Tibial artery (tissue), 4 donors: ENCODE measurements at regions not wholly inside any gene's neighbourhood (a gene's known extent, or its start where the extent isn't known, plus 50 kb on each side); places are given as distances from the start of the nearest gene placed in this dataset.

Experiments
- DNase-seq, 2 donors: peaks; one replicate each; pipeline ENCODE4 v3.0.0-alpha.2; 2019
- H3K27ac ChIP-seq, 2 donors: fragments of 200-600 bp; sonication (generic) in 1 of 2; 1 replicate in 1 of 2; 2 replicates in 1 of 2; pipeline ENCODE4 v1.5.1; 2018 to 2019; ENCODE audit warnings: mild to moderate bottlenecking in 1 of 2
- H3K27me3 ChIP-seq, 2 donors: fragments of 200-600 bp; sonication (generic) in 1 of 2; one replicate each; pipeline versions ENCODE4 v1.5.1 to v1.6.0; 2016 to 2019
- H3K36me3 ChIP-seq, 3 donors: fragments of 200-600 bp; sonication (generic) in 2 of 3; one replicate each; pipeline ENCODE4 v1.5.1; 2016 to 2019; ENCODE audit warnings: mild to moderate bottlenecking in 2 of 3
- H3K4me1 ChIP-seq, 4 donors: fragments of 200-600 bp; sonication (generic) in 2 of 4; 1 replicate in 3 of 4; 2 replicates in 1 of 4; pipeline ENCODE4 v1.5.1; 2016 to 2019
- H3K4me3 ChIP-seq, 2 donors: fragments of 200-600 bp; sonication (generic) in 1 of 2; 1 replicate in 1 of 2; 2 replicates in 1 of 2; pipeline ENCODE4 v1.5.1; 2018 to 2019; ENCODE audit warnings: mild to moderate bottlenecking in 2 of 2
- H3K9me3 ChIP-seq, 3 donors: fragments of 200-600 bp; sonication (generic) in 1 of 3; one replicate each; pipeline ENCODE4 v1.5.1; 2016 to 2019
- intact Hi-C: fragments of 100-400 bp; cut with DNase I; formaldehyde crosslinking; loops from one replicate; pipeline ENCODE4 v1.15.0; 2023; ENCODE audit warnings: low total_unique reads
- TF ChIP-seq, protein P1 (sequence below), 2 experiments: fragments of 200-600 bp in 1 of 2; fragments of 450-650 bp in 1 of 2; IDR thresholded peaks; one replicate each; pipeline ENCODE4 v1.5.1; 2017 to 2019; ENCODE audit warnings: antibody characterized with exemption in 2 of 2, mild to moderate bottlenecking in 1 of 2, moderate library complexity in 1 of 2

DNA sequence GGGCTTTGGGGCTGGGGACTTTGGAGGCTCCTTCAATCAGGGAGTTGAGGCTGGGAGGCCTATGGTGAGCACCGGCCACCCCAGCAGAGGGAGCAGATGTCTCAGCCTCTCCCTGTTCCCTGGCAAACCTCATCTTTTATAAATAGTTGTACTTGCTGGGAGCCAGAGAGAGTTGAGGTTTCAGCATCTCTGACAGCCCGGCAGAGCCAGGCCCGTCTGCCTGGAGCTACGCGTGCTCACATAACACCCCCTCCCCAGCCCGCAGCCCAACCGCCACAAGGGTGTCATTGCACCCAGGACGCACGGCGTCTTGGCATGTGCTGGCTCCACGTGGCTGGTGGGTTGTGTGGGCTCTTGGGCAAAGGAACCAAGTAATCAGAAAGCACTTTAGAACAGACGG, 127.1 kb downstream of the CHST1 start:
- DNase-seq: no peak
- Histone ChIP-seq H3K4me1 (no peaks in the 10 kb centered on the region), H3K27ac (no peak overlapping the region), H3K27me3 (peaks cover 0 to 24% of the 10 kb centered on the region in 2 donors), H3K4me3 (no peak overlapping the region), H3K9me3 (no peaks in the 10 kb centered on the region), H3K36me3 (no peaks in the 10 kb centered on the region)
- intact Hi-C loops: no loop called here
- TF ChIP-seq, protein P1, sequence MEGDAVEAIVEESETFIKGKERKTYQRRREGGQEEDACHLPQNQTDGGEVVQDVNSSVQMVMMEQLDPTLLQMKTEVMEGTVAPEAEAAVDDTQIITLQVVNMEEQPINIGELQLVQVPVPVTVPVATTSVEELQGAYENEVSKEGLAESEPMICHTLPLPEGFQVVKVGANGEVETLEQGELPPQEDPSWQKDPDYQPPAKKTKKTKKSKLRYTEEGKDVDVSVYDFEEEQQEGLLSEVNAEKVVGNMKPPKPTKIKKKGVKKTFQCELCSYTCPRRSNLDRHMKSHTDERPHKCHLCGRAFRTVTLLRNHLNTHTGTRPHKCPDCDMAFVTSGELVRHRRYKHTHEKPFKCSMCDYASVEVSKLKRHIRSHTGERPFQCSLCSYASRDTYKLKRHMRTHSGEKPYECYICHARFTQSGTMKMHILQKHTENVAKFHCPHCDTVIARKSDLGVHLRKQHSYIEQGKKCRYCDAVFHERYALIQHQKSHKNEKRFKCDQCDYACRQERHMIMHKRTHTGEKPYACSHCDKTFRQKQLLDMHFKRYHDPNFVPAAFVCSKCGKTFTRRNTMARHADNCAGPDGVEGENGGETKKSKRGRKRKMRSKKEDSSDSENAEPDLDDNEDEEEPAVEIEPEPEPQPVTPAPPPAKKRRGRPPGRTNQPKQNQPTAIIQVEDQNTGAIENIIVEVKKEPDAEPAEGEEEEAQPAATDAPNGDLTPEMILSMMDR (IDR thresholded peaks at IDR 0.05): no peak

DNA sequence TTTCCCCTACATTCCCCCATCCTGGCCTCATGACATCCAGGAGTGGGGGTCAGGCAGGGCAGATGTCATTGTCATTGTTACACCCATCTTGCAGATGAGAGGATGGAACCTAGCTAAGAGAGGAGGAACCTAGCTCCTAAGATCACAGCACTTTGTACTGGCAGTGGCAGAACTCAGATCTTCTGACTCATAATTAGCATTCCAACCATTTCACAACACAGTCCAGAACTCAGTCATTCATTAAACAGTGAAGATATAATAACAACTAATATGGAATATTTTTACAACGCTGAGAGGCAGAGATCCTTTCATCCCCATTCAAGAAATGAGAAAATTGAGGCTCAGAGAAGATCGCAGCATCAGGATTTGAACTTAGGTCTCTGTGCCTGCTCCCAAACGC, 127.8 kb downstream of the CHST1 start:
- Histone ChIP-seq H3K36me3 (no peaks in the 10 kb centered on the region), H3K9me3 (no peaks in the 10 kb centered on the region), H3K4me1 (no peaks in the 10 kb centered on the region), H3K4me3 (no peak overlapping the region), H3K27ac (no peak overlapping the region), H3K27me3 (peaks cover 0 to 25% of the 10 kb centered on the region in 2 donors)
- DNase-seq: no peak
- TF ChIP-seq, protein P1 (IDR thresholded peaks at IDR 0.05): no peak
- intact Hi-C loops: no loop called here

DNA sequence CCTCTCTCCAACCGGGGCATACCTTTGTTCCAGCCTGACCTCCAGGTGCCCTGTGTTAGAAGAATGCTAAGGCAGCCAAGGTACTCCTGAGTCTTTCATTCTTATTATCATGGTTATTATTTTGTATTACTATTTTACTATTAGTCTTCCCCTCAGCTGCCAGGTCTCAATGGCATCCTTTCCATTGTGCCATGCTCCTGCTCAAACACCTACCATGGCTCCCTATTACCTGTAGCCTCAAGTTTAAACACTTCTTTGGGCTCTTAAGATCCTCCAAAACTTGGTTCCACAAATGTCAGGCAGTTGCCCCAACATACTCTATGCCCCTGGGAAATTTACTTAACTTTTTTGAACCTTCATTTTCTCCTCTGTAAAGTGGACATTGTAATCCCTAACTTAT, 130.4 kb downstream of the CHST1 start:
- DNase-seq: no peak
- Histone ChIP-seq H3K27ac (no peak overlapping the region), H3K4me1 (no peaks in the 10 kb centered on the region), H3K36me3 (no peaks in the 10 kb centered on the region), H3K27me3 (peaks cover 0 to 41% of the 10 kb centered on the region in 2 donors), H3K4me3 (no peak overlapping the region), H3K9me3 (no peaks in the 10 kb centered on the region)
- TF ChIP-seq, protein P1 (IDR thresholded peaks at IDR 0.05): no peak
- intact Hi-C loops: no loop called here

DNA sequence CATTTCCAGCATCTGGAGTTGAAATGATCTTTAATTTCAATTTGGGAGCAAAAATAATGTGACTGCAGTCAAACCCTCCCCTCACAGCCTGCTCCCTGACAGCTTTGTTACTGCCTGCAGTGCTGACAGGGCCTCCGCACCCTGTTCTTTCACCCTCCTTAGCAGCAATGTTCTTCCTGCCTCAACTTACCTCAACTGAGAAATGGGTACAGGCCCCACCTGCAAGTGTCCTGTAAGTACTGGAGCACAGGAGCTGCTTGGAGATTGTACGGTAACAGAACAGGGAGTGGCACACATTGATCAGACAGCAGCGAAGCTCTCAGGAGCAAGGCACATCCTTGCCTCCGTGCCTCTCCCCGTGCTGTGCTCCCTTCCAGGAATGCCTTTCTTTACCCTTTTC, 131.3 kb downstream of the CHST1 start:
- Histone ChIP-seq H3K27ac (no peak overlapping the region), H3K4me3 (no peak overlapping the region), H3K9me3 (no peaks in the 10 kb centered on the region), H3K4me1 (no peaks in the 10 kb centered on the region), H3K36me3 (no peaks in the 10 kb centered on the region), H3K27me3 (peaks cover 0 to 41% of the 10 kb centered on the region in 2 donors)
- intact Hi-C loops: no loop called here
- TF ChIP-seq, protein P1 (IDR thresholded peaks at IDR 0.05): no peak
- no peak for DNase-seq

DNA sequence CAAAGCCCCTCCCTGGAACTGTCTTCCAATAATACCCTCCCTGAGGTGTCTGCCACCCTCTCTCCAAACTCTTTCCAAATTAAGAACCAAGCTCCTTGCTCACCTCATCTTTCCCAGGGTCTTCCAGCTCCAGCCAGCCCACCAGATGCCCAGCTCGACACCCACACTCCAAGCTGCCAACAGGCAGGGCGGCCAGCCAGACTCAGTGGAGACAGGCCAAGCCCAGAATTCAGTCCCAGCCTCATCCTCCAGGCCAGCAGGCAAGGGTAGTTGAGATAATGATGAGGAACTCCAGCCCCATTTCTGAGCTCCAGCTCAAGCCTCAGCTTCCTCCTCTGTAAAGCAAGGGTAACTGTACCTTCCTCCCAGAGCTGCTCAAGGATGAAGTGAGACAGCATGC, 132.9 kb downstream of the CHST1 start:
- peaks cover 0 to 46% of the 10 kb centered on the region in 2 donors for H3K27me3 ChIP-seq
- no peak overlapping the region for H3K27ac ChIP-seq
- no peaks in the 10 kb centered on the region for H3K36me3 ChIP-seq
- TF ChIP-seq, protein P1 (IDR thresholded peaks at IDR 0.05): no peak
- intact Hi-C loops: no loop called here
- no peak for DNase-seq
- H3K4me1 ChIP-seq: no peaks in the 10 kb centered on the region
- no peaks in the 10 kb centered on the region for H3K9me3 ChIP-seq
- H3K4me3 ChIP-seq: no peak overlapping the region

DNA sequence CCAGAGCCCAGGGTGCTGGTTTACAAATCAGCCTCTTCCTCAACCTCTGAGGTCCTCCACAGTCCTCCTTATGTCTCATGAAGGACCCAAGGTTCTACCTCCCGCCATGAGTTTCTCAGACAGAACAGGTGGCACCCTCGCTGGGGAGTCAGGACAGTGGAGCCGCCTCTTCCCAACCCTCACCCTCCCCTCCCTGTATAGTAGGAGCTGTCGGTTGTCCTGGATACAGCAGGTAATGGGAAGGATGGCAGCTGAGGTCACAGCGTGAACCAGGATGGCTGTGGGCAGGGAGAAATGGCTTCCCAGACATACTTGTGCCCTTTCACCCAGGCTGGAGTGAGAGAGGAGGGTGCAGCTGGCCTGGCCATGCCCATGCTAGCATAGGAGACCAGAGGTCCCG, 134.6 kb downstream of the CHST1 start:
- H3K36me3 ChIP-seq: no peaks in the 10 kb centered on the region
- intact Hi-C loops: no loop called here
- no peak for DNase-seq
- TF ChIP-seq, protein P1 (IDR thresholded peaks at IDR 0.05): no peak
- H3K4me1 ChIP-seq: no peaks in the 10 kb centered on the region
- no peak overlapping the region for H3K27ac ChIP-seq
- no peaks in the 10 kb centered on the region for H3K9me3 ChIP-seq
- H3K27me3 ChIP-seq: peaks cover 0 to 41% of the 10 kb centered on the region in 2 donors
- H3K4me3 ChIP-seq: no peak overlapping the region
